Glutamatergic neuron (in vitro differentiated cells): ENCODE measurements at regions not wholly inside any gene's neighbourhood (a gene's known extent, or its start where the extent isn't known, plus 50 kb on each side); places are given as distances from the start of the nearest gene placed in this dataset.

Source experiments
- DNase-seq: peaks from one replicate; pipeline ENCODE4 v3.0.0; 2022
- H3K27ac Mint-ChIP-seq: one replicate; pipeline ENCODE4 v1.8.0; 2020; ENCODE audit warnings: mild to moderate bottlenecking, mixed read lengths, inconsistent platforms; ENCODE audit not compliant: unreplicated experiment
- H3K27me3 Mint-ChIP-seq: one replicate; pipeline ENCODE4 v1.8.0; 2020; ENCODE audit warnings: mild to moderate bottlenecking, moderate library complexity, mixed read lengths, inconsistent platforms; ENCODE audit not compliant: unreplicated experiment
- H3K36me3 Mint-ChIP-seq: one replicate; pipeline ENCODE4 v1.8.0; 2020; ENCODE audit warnings: mild to moderate bottlenecking, mixed read lengths, inconsistent platforms; ENCODE audit not compliant: unreplicated experiment
- H3K4me1 Mint-ChIP-seq: one replicate; pipeline ENCODE4 v1.8.0; 2020; ENCODE audit warnings: mild to moderate bottlenecking, low read depth, mixed read lengths, inconsistent platforms; ENCODE audit not compliant: unreplicated experiment
- H3K4me3 Mint-ChIP-seq: one replicate; pipeline ENCODE4 v1.8.0; 2020; ENCODE audit warnings: mild to moderate bottlenecking, mixed read lengths, inconsistent platforms; ENCODE audit not compliant: unreplicated experiment
- H3K9me3 Mint-ChIP-seq: one replicate; pipeline ENCODE4 v1.8.0; 2020; ENCODE audit warnings: mild to moderate bottlenecking, moderate library complexity, mixed read lengths, inconsistent platforms; ENCODE audit not compliant: unreplicated experiment
- CTCF ChIP-seq: fragments of 200-600 bp; sonication (generic); IDR thresholded peaks from one replicate; pipeline ENCODE4 v1.5.0; 2021; ENCODE audit not compliant: partially characterized antibody, unreplicated experiment

DNA sequence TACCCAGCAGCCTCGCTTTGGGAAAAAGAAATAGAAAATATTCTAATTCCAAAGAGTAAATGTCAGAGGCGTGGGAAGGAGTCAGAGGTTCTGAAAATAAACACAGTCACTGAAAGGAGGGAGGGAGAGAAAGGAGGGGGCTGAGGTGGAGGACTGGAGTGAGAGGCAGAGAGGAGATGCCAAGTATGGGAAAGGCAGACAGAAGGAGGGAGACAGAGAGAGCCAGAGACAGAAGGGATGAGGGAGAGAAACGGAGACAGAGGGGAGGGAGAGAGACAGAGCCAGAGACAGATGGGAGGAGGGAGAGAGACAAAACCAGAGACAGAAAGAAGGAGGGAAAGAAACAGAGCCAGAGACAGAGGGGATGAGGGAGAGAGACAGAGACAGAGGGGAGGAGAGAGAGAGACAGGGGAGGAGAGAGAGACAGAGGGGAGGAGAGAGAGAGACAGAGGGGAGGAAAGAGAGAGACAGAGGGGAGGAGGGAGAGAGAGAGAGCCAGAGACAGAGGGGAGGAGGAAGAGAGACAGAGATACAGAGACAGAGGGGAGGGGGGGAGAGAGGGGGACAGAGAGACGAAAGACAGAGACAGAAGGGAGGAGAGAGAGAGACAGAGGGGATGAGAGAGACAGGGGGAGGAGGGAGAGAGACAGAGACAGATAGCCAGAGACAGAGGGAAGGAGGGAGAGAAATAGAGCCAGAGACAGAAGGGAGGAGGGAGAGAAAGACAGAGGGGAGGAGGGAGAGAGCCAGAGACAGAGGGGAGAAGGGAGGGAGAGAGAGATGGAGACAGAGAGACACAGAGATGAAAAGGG is 525.5 kb downstream of the MATN1 start:
- Mint-ChIP-seq H3K9me3 (peaks cover 3% of the 10 kb centered on the region), H3K4me1 (no peaks in the 10 kb centered on the region), H3K4me3 (no peak overlapping the region), H3K27me3 (peaks cover 4% of the 10 kb centered on the region), H3K27ac (no peak overlapping the region), H3K36me3 (no peaks in the 10 kb centered on the region)
- no peak for DNase-seq
- TF ChIP-seq CTCF: no peak

GRCh38 chr1:30196872-30197638 is 526.3 kb downstream of the MATN1 start:
- Mint-ChIP-seq H3K9me3 (peaks cover 3% of the 10 kb centered on the region), H3K27ac (no peak overlapping the region), H3K36me3 (no peaks in the 10 kb centered on the region), H3K4me1 (no peaks in the 10 kb centered on the region), H3K27me3 (peaks cover 4% of the 10 kb centered on the region), H3K4me3 (no peak overlapping the region)
- no peak for TF ChIP-seq CTCF
- no peak for DNase-seq

GRCh38 chr1:30196457-30196856 is 526.9 kb downstream of the MATN1 start:
- DNase-seq: no peak
- peaks cover 4% of the 10 kb centered on the region for H3K27me3 Mint-ChIP-seq
- no peak overlapping the region for H3K4me3 Mint-ChIP-seq
- no peak for TF ChIP-seq CTCF
- H3K4me1 Mint-ChIP-seq: no peaks in the 10 kb centered on the region
- H3K9me3 Mint-ChIP-seq: peaks cover 3% of the 10 kb centered on the region
- H3K27ac Mint-ChIP-seq: no peak overlapping the region
- no peaks in the 10 kb centered on the region for H3K36me3 Mint-ChIP-seq

- Mint-ChIP-seq H3K9me3 (peaks cover 11% of the 10 kb centered on the region), H3K36me3 (no peaks in the 10 kb centered on the region), H3K27me3 (peaks cover 4% of the 10 kb centered on the region), H3K4me3 (no peak overlapping the region), H3K27ac (no peak overlapping the region), H3K4me1 (peaks cover 9% of the 10 kb centered on the region)
- no peak for DNase-seq
- TF ChIP-seq CTCF: no peak
Observed at GRCh38 chr1:30195424-30196134, 527.8 kb downstream of the MATN1 start.
